ENCODE measurements at regions not wholly inside any gene's neighbourhood (a gene's known extent, or its start where the extent isn't known, plus 50 kb on each side); places are given as distances from the start of the nearest gene placed in this dataset.

- ATAC-seq (ENCODE audit: low read depth) (no peak), DNase-seq (no peak)
- CTCF ChIA-PET, result no interaction called here
- Mint-ChIP-seq H3K27ac (no peak overlapping the region), H3K36me3 (ENCODE audit: low read depth) (no peaks in the 10 kb centered on the region), H3K9me3 (no peaks in the 10 kb centered on the region), H3K4me1 (no peaks in the 10 kb centered on the region), H3K27me3 (no peaks in the 10 kb centered on the region), H3K4me3 (no peak overlapping the region)
- intact Hi-C loops (cut with micrococcal nuclease), result no loop called here
- no peak for TF ChIP-seq CTCF (IDR thresholded peaks at IDR 0.05)
- POLR2A ChIA-PET, result no interaction called here
Measured at GRCh38 chrX:42684065-42684464, 93.9 kb downstream of the PPP1R2C start.

GRCh38 chrX:42680666-42681065, 97.3 kb downstream of the PPP1R2C start:
- Mint-ChIP-seq H3K36me3 (ENCODE audit: low read depth) (no peaks in the 10 kb centered on the region), H3K27me3 (no peaks in the 10 kb centered on the region), H3K27ac (no peak overlapping the region), H3K4me1 (no peaks in the 10 kb centered on the region), H3K4me3 (no peak overlapping the region), H3K9me3 (no peaks in the 10 kb centered on the region)
- ATAC-seq (ENCODE audit: low read depth) (no peak), DNase-seq (no peak)
- TF ChIP-seq CTCF (IDR thresholded peaks at IDR 0.05), result no peak
- ChIA-PET POLR2A (no interaction called here), CTCF (no interaction called here)
- intact Hi-C loops (cut with micrococcal nuclease), result no loop called here

- TF ChIP-seq CTCF (IDR thresholded peaks at IDR 0.05), result no peak
- Mint-ChIP-seq H3K9me3 (no peaks in the 10 kb centered on the region), H3K4me3 (no peak overlapping the region), H3K27ac (no peak overlapping the region), H3K4me1 (no peaks in the 10 kb centered on the region), H3K36me3 (ENCODE audit: low read depth) (no peaks in the 10 kb centered on the region), H3K27me3 (no peaks in the 10 kb centered on the region)
- ATAC-seq (ENCODE audit: low read depth) (no peak), DNase-seq (no peak)
- intact Hi-C loops (cut with micrococcal nuclease), result no loop called here
- ChIA-PET POLR2A (no interaction called here), CTCF (interaction anchor here (0.6 kb wide), 1 partner anchor 1273 kb away, joined by 3 read pairs; no protein-coding TSS in a partner anchor)
Measured at GRCh38 chrX:42678133-42678532, 99.8 kb downstream of the PPP1R2C start.

- Mint-ChIP-seq H3K4me1 (no peaks in the 10 kb centered on the region), H3K4me3 (no peak overlapping the region), H3K27me3 (no peaks in the 10 kb centered on the region), H3K27ac (no peak overlapping the region), H3K9me3 (peaks cover 4% of the 10 kb centered on the region), H3K36me3 (ENCODE audit: low read depth) (no peaks in the 10 kb centered on the region)
- CTCF ChIA-PET, result interaction anchor here (0.9 kb wide), 1 partner anchor 18 kb away, joined by 3 read pairs; no protein-coding TSS in a partner anchor
- intact Hi-C loops (cut with micrococcal nuclease), result no loop called here
- ATAC-seq (ENCODE audit: low read depth), result no peak
- POLR2A ChIA-PET, result no interaction called here
- no peak for TF ChIP-seq CTCF (IDR thresholded peaks at IDR 0.05)
- DNase-seq, result no peak
Measured at GRCh38 chrX:42673301-42673810, 104.6 kb downstream of the PPP1R2C start.

- POLR2A ChIA-PET, result no interaction called here
- CTCF ChIA-PET, result no interaction called here
- ATAC-seq (ENCODE audit: low read depth) (no peak), DNase-seq (no peak)
- Mint-ChIP-seq H3K9me3 (no peaks in the 10 kb centered on the region), H3K27me3 (no peaks in the 10 kb centered on the region), H3K4me1 (no peaks in the 10 kb centered on the region), H3K36me3 (ENCODE audit: low read depth) (no peaks in the 10 kb centered on the region), H3K27ac (no peak overlapping the region), H3K4me3 (no peak overlapping the region)
- TF ChIP-seq CTCF (IDR thresholded peaks at IDR 0.05), result no peak
- intact Hi-C loops (cut with micrococcal nuclease), result no loop called here
Measured at GRCh38 chrX:42664680-42665079, 113.3 kb downstream of the PPP1R2C start.
